ENCODE measurements at regions not wholly inside any gene's neighbourhood (a gene's known extent, or its start where the extent isn't known, plus 50 kb on each side); places are given as distances from the start of the nearest gene placed in this dataset.
A peak's percentile ranks its signal among the peaks of the same experiment; 100 is the strongest.

- no peak for DNase-seq
These were observed 277.6 kb downstream of the CDC5L start for GRCh38 chr6:44665143-44665542.

- DNase-seq = no peak
These were observed 278.2 kb downstream of the CDC5L start for GRCh38 chr6:44665683-44666082.

- DNase-seq = no peak
These were observed 278.8 kb downstream of the CDC5L start for GRCh38 chr6:44666324-44666723.

GRCh38 chr6:44667226-44667625, 279.7 kb downstream of the CDC5L start:
- peak; percentile 40 for DNase-seq

GRCh38 chr6:44667668-44668390, 280.3 kb downstream of the CDC5L start:
- no peak for DNase-seq

GRCh38 chr6:44668391-44668930, 281.0 kb downstream of the CDC5L start:
- no peak for DNase-seq

GRCh38 chr6:44668976-44669934, 281.7 kb downstream of the CDC5L start:
- DNase-seq = no peak

GRCh38 chr6:44670146-44670545, 282.6 kb downstream of the CDC5L start:
- no peak for DNase-seq

GRCh38 chr6:44671333-44671732, 283.8 kb downstream of the CDC5L start:
- DNase-seq = no peak

- DNase-seq = no peak
These were observed 284.6 kb downstream of the CDC5L start for GRCh38 chr6:44672086-44672485.

- no peak for DNase-seq
These were observed 285.3 kb downstream of the CDC5L start for GRCh38 chr6:44672841-44673240.

- DNase-seq = no peak
These were observed 287.0 kb downstream of the CDC5L start for GRCh38 chr6:44674226-44675155.

GRCh38 chr6:44675449-44675848, 287.9 kb downstream of the CDC5L start:
- no peak for DNase-seq

GRCh38 chr6:44676246-44676790, 288.8 kb downstream of the CDC5L start:
- no peak for DNase-seq

GRCh38 chr6:44676826-44677433, 289.4 kb downstream of the CDC5L start:
- no peak for DNase-seq

GRCh38 chr6:44678252-44678935, 290.9 kb downstream of the CDC5L start:
- no peak for DNase-seq

GRCh38 chr6:44679438-44680201, 292.1 kb downstream of the CDC5L start:
- no peak for DNase-seq

- DNase-seq = no peak
These were observed 292.8 kb downstream of the CDC5L start for GRCh38 chr6:44680202-44680720.

- no peak for DNase-seq
These were observed 294.3 kb downstream of the CDC5L start for GRCh38 chr6:44681761-44682160.

- DNase-seq = no peak
These were observed 294.8 kb downstream of the CDC5L start for GRCh38 chr6:44682280-44682679.
